ENCODE measurements at regions not wholly inside any gene's neighbourhood (a gene's known extent, or its start where the extent isn't known, plus 50 kb on each side); places are given as distances from the start of the nearest gene placed in this dataset.
"Not testable (repeated sequence)": the region's sequence is repeated elsewhere in the genome, so short reads cannot be mapped to it uniquely, and the experiment has no call there.

DNA sequence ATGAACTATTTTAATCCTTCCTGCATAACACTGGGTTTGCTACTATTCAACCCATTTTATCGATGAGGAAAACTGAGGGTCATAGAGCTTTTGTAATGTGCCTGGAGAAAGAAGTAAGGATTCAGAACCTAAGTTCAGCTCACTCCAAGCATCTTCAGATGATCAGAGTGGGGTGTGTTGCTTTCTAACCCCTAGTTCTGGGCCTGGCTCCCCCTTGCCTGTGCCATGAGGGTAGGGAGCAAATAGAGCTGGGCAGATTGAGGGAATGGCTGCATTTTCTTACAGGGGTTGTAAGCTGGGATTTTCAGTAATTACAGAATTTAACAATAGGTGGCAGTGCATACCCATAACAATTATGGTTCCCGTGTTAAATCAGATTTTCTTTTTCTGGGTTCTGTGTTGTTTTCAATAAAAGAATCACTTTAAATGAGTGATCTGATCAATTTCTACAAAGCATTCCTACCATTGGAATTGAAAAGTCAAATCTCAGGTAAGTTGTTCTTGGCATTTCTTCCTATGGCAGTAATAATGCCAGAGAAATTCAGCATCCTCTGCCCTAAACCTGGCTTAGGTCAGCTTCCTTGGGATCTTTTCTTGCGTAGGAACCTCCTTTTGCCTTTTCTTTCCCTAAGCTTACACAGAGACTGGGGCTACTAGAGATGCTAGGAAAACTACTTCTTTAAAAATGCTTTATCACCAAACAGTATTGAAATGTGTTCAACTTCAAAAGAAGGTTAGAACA lies 103.8 kb upstream of the IL12A start:
- H2AFZ ChIP-seq (ENCODE audit: low read length), result no peak overlapping the region
- H3K4me2 ChIP-seq (ENCODE audit: low read length), result no peak overlapping the region
- no peaks in the 10 kb centered on the region for H3K36me3 ChIP-seq (ENCODE audit: insufficient read depth, low read length)
- POLR2A ChIA-PET, result interaction anchor here (0.6 to 0.7 kb wide), 2 partner anchors 12 to 485 kb away, joined by 3 read pairs; no protein-coding TSS in a partner anchor
- no peak overlapping the region for H3K4me3 ChIP-seq (ENCODE audit: low read depth, low read length, poor library complexity, severe bottlenecking)
- DNase-seq (ENCODE audit: low spot score), result peak; percentile 32
- no peaks in the 10 kb centered on the region for H4K20me1 ChIP-seq (ENCODE audit: insufficient read depth, low read length)
- no TSS peak for BruUV-seq (replicated peaks)
- H3K79me2 ChIP-seq (ENCODE audit: insufficient read depth, low read depth, low read length), result no peaks in the 10 kb centered on the region
- no peak overlapping the region for H3K27ac ChIP-seq (ENCODE audit: low read depth, low read length, poor library complexity, severe bottlenecking)
- no peaks in the 10 kb centered on the region for H3K4me1 ChIP-seq (ENCODE audit: insufficient read depth, low read length, poor library complexity, severe bottlenecking)
- peak; percentile 80 for TF ChIP-seq CTCF (conservative IDR thresholded peaks at IDR 0.05; ENCODE audit: low read length)
- TF ChIP-seq EZH2phosphoT487 (IDR thresholded peaks at IDR 0.05; ENCODE audit: borderline replicate concordance, low read depth, low read length), result no peak
- intact Hi-C loops (cut with micrococcal nuclease; ENCODE audit: unreplicated experiment), result loop anchor here (1.0 to 2.0 kb wide), 2 partner anchors 118 to 602 kb away; no protein-coding TSS in a partner anchor
- no peaks in the 10 kb centered on the region for H3K9me2 ChIP-seq (ENCODE audit: insufficient read depth, low read length)
- no peaks in the 10 kb centered on the region for H3K9me3 ChIP-seq (ENCODE audit: low read length)
- CTCF ChIA-PET (ENCODE audit: unreplicated experiment), result interaction anchor here (0.7 to 0.9 kb wide), 3 partner anchors 120 to 126 kb away, joined by 3 to 5 read pairs (median 3); no protein-coding TSS in a partner anchor

DNA sequence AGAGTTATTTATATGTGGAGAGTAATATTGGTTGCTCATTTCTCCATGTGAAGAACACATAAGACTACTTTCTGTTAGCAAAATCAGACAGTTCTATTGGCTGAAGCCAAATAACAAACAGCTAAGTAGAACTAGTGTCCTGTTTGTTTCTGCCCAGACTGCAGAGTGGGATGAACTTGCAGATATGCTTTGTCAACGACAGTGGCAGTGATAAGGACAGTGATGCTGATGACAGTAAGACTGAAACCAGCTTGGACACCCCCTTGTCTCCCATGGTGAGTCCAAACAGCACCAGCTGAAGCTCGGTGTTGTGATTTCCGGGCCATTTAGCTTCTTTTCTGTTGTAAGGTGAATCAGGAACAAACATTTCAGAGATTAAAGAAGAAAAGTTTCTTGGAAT lies 102.6 kb upstream of the IL12A start:
- BruUV-seq (replicated peaks), result no TSS peak
- H3K27ac ChIP-seq (ENCODE audit: low read depth, low read length, poor library complexity, severe bottlenecking), result no peak overlapping the region
- ChIA-PET POLR2A (interaction anchor here (0.7 to 1.1 kb wide), 2 partner anchors 13 to 120 kb away, joined by 3 to 4 read pairs; no protein-coding TSS in a partner anchor), CTCF (ENCODE audit: unreplicated experiment) (no interaction called here)
- H3K4me1 ChIP-seq (ENCODE audit: insufficient read depth, low read length, poor library complexity, severe bottlenecking), result no peaks in the 10 kb centered on the region
- no peak for DNase-seq (ENCODE audit: low spot score)
- no peak overlapping the region for H3K4me2 ChIP-seq (ENCODE audit: low read length)
- H3K4me3 ChIP-seq (ENCODE audit: low read depth, low read length, poor library complexity, severe bottlenecking), result no peak overlapping the region
- H4K20me1 ChIP-seq (ENCODE audit: insufficient read depth, low read length), result no peaks in the 10 kb centered on the region
- no peaks in the 10 kb centered on the region for H3K9me2 ChIP-seq (ENCODE audit: insufficient read depth, low read length)
- no peak overlapping the region for H2AFZ ChIP-seq (ENCODE audit: low read length)
- H3K36me3 ChIP-seq (ENCODE audit: insufficient read depth, low read length), result no peaks in the 10 kb centered on the region
- H3K79me2 ChIP-seq (ENCODE audit: insufficient read depth, low read depth, low read length), result no peaks in the 10 kb centered on the region
- H3K9me3 ChIP-seq (ENCODE audit: low read length), result no peaks in the 10 kb centered on the region
- intact Hi-C loops (cut with micrococcal nuclease; ENCODE audit: unreplicated experiment), result no loop called here
- TF ChIP-seq CTCF (conservative IDR thresholded peaks at IDR 0.05; ENCODE audit: low read length) (no peak), EZH2phosphoT487 (IDR thresholded peaks at IDR 0.05; ENCODE audit: borderline replicate concordance, low read depth, low read length) (no peak)

- H2AFZ ChIP-seq (ENCODE audit: low read length); H3K9me3 ChIP-seq (ENCODE audit: low read length); H3K36me3 ChIP-seq (ENCODE audit: insufficient read depth, low read length); H4K20me1 ChIP-seq (ENCODE audit: insufficient read depth, low read length); H3K4me2 ChIP-seq (ENCODE audit: low read length); CTCF ChIA-PET (ENCODE audit: unreplicated experiment); H3K27ac ChIP-seq (ENCODE audit: low read depth, low read length, poor library complexity, severe bottlenecking); H3K79me2 ChIP-seq (ENCODE audit: insufficient read depth, low read depth, low read length); H3K4me1 ChIP-seq (ENCODE audit: insufficient read depth, low read length, poor library complexity, severe bottlenecking); H3K9me2 ChIP-seq (ENCODE audit: insufficient read depth, low read length); intact Hi-C loops (cut with micrococcal nuclease; ENCODE audit: unreplicated experiment); DNase-seq (ENCODE audit: low spot score); H3K4me3 ChIP-seq (ENCODE audit: low read depth, low read length, poor library complexity, severe bottlenecking); BruUV-seq (replicated peaks): not testable (repeated sequence)
- POLR2A ChIA-PET, result interaction anchor here (0.7 to 1.1 kb wide), 2 partner anchors 13 to 120 kb away, joined by 3 to 4 read pairs; no protein-coding TSS in a partner anchor
Observed at GRCh38 chr3:159886530-159886929, 102.1 kb upstream of the IL12A start.

All from OCI-LY7 (cell line).